ENCODE measurements at regions not wholly inside any gene's neighbourhood (a gene's known extent, or its start where the extent isn't known, plus 50 kb on each side); places are given as distances from the start of the nearest gene placed in this dataset.

DNA sequence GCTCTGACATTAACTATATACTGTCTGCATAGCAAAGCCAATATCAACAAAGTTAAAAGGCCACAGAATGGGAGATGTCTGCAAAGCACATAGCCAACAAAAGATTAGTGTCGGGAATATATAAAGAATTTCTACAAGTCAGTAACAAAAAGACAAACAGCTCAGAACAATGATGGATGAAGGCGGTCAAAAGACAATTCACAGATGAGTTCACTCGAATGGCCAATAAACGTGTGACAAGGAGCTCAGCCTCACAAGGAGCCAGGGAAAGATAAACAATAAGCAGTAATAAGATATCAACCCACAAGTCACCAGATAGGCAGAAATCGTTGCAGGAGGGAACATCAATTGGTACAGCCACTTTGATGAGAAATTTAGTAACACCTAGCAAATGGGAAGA lies 106.0 kb upstream of the ISX start:
- WGBS, result 41% methylated on average over 5 of the region's 5 CpGs
- intact Hi-C loops (cut with DNase I), result no loop called here
- Histone ChIP-seq H3K27me3 (peaks cover 0 to 12% (median 0%) of the 10 kb centered on the region in 4 donors), H3K9me3 (peaks cover 0 to 5% (median 0%) of the 10 kb centered on the region in 4 donors), H3K4me3 (no peak overlapping the region), H3K27ac (replicated peaks in 1 of 4) (no peak overlapping the region), H3K36me3 (no peaks in the 10 kb centered on the region), H3K4me1 (no peaks in the 10 kb centered on the region)
- DNase-seq (ENCODE audit: extremely low spot score), result no peak
- TF ChIP-seq, protein P1, sequence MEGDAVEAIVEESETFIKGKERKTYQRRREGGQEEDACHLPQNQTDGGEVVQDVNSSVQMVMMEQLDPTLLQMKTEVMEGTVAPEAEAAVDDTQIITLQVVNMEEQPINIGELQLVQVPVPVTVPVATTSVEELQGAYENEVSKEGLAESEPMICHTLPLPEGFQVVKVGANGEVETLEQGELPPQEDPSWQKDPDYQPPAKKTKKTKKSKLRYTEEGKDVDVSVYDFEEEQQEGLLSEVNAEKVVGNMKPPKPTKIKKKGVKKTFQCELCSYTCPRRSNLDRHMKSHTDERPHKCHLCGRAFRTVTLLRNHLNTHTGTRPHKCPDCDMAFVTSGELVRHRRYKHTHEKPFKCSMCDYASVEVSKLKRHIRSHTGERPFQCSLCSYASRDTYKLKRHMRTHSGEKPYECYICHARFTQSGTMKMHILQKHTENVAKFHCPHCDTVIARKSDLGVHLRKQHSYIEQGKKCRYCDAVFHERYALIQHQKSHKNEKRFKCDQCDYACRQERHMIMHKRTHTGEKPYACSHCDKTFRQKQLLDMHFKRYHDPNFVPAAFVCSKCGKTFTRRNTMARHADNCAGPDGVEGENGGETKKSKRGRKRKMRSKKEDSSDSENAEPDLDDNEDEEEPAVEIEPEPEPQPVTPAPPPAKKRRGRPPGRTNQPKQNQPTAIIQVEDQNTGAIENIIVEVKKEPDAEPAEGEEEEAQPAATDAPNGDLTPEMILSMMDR (IDR thresholded peaks at IDR 0.05), result no peak
- TF ChIP-seq POLR2AphosphoS5 (IDR thresholded peaks at IDR 0.05), result no peak
- TF ChIP-seq EP300 (IDR thresholded peaks at IDR 0.05), result no peak
- no peak for TF ChIP-seq POLR2A (IDR thresholded peaks at IDR 0.05; ENCODE audit: low read depth)

DNA sequence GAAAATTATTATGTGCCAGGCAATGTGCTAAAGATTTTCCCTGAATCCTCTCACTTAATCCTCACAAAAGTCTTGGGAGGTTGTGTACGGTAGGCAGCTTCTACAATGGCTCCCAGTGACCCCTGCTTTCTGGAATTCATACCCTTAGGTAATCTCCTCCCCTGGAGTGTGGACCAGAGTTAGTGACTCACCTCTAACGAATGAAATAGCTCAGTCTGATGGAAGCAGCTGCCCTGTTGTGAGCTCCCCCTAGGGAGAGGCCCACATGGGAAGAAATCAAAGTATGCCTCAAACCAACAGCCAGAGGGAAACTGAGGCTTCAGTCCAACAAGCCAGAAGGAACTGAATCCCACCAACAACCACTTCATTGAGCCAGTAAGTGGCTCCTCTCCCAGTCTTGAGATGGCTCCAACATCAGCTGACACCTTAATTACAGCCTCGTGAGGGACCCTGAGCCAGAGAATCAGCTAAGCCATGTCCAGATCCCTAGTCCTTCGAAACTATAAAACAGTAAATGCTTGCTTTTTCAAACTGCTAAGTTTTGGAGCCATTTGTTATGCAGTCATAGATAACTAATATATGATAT lies 98.9 kb upstream of the ISX start:
- intact Hi-C loops (cut with DNase I), result no loop called here
- TF ChIP-seq EP300 (IDR thresholded peaks at IDR 0.05) (no peak), POLR2AphosphoS5 (IDR thresholded peaks at IDR 0.05) (no peak), POLR2A (IDR thresholded peaks at IDR 0.05; ENCODE audit: low read depth) (no peak)
- TF ChIP-seq, protein P1 (IDR thresholded peaks at IDR 0.05), result no peak
- H3K27ac ChIP-seq (replicated peaks in 1 of 4), result no peak overlapping the region

DNA sequence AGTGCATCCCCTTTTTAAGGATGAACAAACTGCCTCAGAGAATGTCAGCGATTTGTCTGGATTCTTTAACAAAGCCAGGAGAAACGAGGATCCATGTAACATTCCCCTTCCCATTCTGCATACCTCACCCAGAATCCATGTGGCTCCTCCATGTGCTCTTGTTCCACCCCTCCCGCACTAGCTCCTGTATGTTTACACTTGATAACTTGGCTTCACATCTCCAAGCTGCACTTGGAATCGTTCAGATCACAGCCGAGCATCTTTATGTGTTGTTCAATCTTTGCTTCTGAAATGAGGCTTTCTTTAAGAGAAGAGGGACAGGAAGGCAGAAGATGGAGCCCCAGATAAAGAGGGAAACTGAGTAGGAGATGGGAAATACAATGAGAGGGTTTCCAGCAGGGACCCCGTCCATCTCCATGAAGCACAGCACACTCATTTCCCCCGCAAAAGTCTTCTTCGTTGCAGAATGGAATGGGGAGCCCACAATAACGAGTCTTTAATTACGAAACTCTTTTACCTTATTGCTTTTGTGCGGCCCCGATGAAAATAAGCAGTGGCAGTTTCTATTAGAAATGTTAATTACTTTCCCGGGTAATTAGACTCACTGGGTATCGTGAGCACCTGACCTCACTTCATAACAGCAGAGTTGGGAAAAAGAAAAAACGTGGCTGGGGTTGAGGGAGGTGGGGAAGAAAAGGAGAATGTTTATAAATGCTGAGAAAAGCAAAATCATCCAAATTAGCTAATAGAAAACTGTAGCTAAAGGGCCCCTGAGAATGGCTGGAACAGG lies 96.8 kb upstream of the ISX start:
- intact Hi-C loops (cut with DNase I), result no loop called here
- Histone ChIP-seq H3K27me3 (peaks cover 0 to 6% (median 0%) of the 10 kb centered on the region in 4 donors), H3K4me1 (no peaks in the 10 kb centered on the region), H3K4me3 (no peak overlapping the region), H3K27ac (replicated peaks in 1 of 4) (no peak overlapping the region), H3K36me3 (no peaks in the 10 kb centered on the region), H3K9me3 (no peaks in the 10 kb centered on the region)
- TF ChIP-seq POLR2AphosphoS5 (IDR thresholded peaks at IDR 0.05) (no peak), POLR2A (IDR thresholded peaks at IDR 0.05; ENCODE audit: low read depth) (no peak), EP300 (IDR thresholded peaks at IDR 0.05) (no peak)
- TF ChIP-seq, protein P1 (IDR thresholded peaks at IDR 0.05), result no peak
- no peak for DNase-seq (ENCODE audit: extremely low spot score)
- 66% methylated on average over 15 of the region's 15 CpGs for WGBS

More for the DNA sequence above, 98.9 kb upstream of the ISX start:
- Histone ChIP-seq H3K36me3 (no peaks in the 10 kb centered on the region), H3K27me3 (peaks cover 0 to 6% (median 0%) of the 10 kb centered on the region in 4 donors), H3K9me3 (no peaks in the 10 kb centered on the region), H3K4me1 (no peaks in the 10 kb centered on the region), H3K4me3 (no peak overlapping the region)
- no peak for DNase-seq (ENCODE audit: extremely low spot score)
- WGBS, result 74% methylated on average over 4 of the region's 4 CpGs

DNA sequence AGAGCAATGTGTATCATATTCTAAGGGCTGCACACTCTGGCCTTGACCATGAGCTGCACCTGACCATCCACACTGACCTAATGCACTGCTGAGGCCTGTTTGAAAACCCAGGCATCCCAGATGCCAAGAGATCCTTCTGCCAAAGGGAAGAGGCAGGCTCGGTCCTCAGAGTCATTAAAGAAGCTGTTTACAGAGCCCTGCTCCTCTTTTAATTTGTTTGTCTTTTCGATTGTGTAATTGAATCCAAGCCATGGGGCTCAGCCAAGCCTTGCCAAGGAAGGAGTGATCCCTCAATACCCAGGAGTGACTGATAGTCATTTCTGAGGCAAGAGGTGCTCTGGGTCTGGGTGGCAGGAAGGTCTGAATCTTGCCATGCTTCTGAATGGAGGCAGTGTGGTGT lies 94.5 kb upstream of the ISX start:
- WGBS, result 79% methylated on average over 2 of the region's 2 CpGs
- no peak for TF ChIP-seq POLR2A (IDR thresholded peaks at IDR 0.05; ENCODE audit: low read depth)
- no peak for TF ChIP-seq EP300 (IDR thresholded peaks at IDR 0.05)
- TF ChIP-seq POLR2AphosphoS5 (IDR thresholded peaks at IDR 0.05), result no peak
- TF ChIP-seq, protein P1 (IDR thresholded peaks at IDR 0.05), result no peak
- intact Hi-C loops (cut with DNase I), result no loop called here

More for the DNA sequence above, 94.5 kb upstream of the ISX start:
- Histone ChIP-seq H3K36me3 (no peaks in the 10 kb centered on the region), H3K4me1 (no peaks in the 10 kb centered on the region), H3K9me3 (no peaks in the 10 kb centered on the region), H3K27me3 (peaks cover 0 to 6% (median 0%) of the 10 kb centered on the region in 4 donors), H3K4me3 (no peak overlapping the region), H3K27ac (replicated peaks in 1 of 4) (no peak overlapping the region)
- DNase-seq (ENCODE audit: extremely low spot score), result no peak
